GM19351 (cell line): ENCODE measurements at regions not wholly inside any gene's neighbourhood (a gene's known extent, or its start where the extent isn't known, plus 50 kb on each side); places are given as distances from the start of the nearest gene placed in this dataset.

ENCODE experiments used
- ATAC-seq: cut with Tn5 transposase; IDR thresholded peaks from one replicate; pipeline ENCODE4 v1.9.1; 2021; ENCODE audit warnings: mild to moderate bottlenecking, moderate library complexity; ENCODE audit not compliant: unreplicated experiment

DNA sequence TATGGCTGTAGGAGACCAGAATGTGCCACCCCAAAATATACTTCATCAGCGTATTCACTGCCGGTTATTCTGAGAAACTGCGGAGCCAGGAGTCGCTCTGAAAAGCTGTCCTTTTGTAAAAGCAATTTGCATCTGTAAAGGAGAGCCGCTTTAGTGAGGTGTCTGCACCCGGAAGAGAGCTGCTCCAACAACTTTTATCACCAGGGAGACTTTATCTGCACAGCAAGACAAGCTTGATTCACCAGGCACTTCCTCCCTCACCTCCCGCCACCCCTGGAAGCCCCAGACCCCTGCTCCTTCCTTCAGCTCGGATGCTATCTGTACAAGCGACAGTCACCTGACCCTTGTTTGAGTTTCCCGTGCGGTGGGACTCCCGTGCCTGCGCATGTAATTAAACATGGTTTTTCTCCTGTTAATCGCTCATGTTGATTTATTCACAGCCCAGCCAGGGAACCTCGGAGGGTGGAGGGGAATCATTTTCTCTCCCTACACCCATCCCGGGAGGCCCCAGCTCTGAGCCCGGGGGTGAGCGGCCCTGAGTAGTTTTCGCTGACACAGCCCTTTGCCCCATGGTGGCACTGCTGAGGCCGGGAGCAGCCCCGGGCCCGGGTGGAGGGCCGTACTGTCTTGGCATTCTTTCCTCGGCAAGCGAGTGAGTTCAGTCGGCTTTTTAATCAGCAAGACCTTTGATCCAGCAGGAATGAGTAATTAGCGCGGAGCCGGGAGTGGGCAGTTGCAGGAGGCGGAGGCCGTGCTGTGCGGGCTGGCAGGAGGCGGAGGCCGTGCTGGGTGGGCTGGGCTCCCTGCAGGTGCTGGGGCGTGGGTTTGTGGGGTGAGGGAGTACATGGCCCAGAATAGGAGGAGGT lies 222.7 kb upstream of the CIBAR2 start:
- no peak for ATAC-seq

DNA sequence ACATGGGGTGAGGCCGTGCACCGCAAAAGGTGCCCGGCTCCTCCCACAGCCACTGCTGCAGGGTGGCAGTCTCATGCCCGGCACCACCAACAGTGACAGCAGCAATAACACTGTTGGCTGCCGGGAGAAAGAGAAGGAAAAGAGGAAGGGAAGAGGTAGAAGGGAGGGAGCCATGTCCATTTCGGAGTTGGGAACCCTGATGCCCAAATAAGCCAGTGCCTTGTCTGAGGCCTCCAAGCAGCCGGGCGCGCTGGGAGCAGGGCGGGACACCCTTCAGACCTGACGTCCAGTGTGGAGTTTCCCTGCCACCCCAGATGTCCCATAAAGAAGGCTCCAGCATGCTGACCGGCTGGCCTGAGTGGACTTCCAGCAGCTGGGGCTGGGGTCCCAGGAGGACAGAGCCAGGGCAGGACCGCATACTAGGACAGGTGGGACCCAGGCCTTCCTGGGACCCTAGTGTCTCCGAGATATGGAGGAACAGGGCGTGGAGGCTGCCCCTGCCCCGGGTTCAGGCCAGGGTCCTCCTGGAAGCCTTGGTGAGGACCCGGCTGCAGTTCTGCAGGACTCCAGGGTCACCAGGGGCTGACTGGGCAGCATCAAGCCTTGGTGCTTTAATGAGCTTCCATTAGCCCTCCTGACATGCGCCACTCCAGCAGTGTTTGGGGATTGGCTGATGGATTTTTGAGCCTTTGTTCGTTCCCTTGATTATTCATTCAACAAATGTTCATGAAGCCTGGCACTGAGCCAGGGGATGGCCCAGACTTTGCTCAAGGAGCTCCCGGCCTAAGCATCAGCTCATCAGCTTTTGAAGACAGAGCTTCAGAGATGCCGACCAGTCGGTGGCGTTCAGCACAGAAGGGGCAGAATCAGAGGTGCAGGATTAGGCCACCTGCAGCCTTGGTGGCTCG lies 223.6 kb upstream of the CIBAR2 start:
- ATAC-seq = no peak

DNA sequence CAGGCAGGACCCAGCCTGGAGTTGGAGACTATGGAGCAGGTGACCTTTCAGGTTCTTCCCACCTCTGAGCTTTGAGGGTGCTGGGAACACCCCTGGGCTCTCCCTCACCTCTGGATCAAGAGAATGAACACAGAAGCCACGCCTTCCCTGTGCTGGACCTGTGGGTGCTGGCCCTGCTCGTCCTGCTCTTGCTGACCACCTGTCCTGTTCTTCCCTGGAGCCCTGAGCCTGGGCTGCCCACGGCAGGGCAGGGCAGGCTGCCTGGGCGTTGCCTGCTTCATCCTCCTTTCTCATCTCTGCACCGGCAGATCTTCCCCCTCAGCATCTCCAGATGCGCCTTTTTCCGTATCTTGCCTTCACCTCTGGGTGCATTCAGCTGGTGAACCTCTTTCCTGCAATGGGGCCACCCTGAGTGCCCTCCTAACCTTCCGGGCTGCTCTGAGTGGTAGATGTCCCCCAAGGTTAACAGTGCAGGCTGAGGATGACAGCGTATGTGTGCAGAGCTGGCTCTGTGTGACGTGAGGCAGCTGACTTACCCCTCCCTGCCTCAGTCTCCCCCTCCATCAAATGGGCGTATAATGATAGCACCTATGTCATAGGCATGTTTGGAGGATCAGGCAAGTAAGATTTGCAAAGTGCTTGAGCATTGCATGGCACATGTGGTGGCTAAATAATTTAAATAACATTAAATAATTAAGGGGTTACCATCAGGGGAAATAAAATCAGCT lies 225.8 kb upstream of the CIBAR2 start:
- ATAC-seq = no peak

DNA sequence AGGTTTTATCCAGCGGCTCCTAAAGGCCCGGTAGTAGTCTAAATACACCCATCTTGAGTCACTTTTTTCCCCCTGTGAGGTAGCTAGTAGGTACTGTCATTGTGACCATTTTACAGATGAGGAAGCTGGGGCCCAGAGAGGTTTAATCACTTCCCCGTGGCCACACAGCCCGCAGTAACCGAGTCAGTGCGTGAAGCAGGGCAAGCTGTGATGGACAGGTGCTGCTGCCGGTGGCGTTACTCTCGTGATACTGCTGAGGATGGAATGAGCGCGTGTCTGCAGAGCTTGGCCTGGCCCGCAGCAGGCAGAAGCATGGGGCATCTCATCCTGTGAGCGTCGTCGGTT lies 226.3 kb upstream of the CIBAR2 start:
- no peak for ATAC-seq

DNA sequence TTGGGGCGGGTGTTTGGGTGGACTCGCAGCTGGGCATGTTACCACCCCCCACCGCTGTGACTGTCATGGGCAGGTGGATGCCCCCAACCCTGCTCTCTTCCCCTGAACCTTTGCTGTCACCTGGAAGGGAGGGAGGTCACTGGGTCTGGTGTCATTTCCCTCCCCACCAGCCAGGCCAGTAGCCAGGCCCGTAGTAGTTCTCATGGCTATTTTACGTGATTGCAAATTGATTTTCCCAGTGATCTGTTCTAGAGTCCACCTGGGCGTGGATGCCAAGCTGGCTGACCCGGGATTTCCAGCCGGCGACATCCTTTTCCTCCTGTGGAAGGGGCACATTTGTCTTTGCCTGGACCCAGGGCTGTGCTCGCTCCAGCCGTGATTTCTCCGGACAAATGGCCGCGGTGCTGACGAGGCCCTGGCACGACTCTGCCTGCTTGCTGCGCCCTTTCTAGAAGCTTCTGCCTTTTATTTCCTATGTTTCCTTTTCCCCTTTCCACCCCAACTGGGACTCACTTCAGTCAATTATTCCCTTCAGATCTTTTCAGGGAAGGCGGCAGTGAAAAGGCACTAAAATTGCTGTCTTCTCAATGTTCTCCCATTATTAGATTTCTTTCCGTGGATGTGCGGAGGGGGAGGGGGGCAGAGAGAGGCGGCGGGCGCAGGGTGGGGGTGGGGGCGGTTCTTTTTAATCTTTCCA lies 226.9 kb upstream of the CIBAR2 start:
- no peak for ATAC-seq

DNA sequence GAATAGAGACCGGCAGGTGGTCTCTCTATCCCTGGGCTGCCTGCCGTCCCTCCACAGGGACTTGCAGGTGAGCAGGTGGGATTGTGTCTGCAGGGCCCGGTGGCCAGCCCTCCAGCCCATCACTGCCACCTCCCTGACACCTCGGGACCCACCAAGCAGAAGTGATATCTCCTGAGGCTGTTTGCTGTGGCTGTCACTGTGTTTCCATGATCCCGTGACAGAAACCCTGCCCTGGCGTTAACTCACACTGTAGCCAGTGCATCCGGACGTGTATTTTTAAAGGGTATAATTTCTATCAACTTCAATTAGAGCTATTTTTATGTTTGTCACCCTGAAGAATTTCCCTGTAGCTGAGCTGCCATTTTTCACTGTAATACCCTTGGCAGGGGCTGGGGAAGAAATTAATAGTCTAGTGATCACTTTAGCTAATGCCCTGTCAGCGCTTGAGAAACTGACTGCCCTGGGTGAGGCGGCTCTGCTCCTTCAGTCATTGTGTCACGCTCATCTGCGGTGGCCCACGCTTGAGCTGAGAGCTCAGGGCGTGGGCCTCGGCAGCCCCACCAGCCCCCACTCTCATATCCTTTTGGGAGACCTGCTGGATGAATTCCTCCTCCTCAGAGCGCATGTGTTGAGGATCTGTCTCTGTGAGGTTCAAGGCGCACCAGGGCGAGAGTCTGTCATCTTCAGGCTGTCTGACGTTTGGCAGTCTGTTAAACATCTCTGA lies 229.9 kb upstream of the CIBAR2 start:
- no peak for ATAC-seq

DNA sequence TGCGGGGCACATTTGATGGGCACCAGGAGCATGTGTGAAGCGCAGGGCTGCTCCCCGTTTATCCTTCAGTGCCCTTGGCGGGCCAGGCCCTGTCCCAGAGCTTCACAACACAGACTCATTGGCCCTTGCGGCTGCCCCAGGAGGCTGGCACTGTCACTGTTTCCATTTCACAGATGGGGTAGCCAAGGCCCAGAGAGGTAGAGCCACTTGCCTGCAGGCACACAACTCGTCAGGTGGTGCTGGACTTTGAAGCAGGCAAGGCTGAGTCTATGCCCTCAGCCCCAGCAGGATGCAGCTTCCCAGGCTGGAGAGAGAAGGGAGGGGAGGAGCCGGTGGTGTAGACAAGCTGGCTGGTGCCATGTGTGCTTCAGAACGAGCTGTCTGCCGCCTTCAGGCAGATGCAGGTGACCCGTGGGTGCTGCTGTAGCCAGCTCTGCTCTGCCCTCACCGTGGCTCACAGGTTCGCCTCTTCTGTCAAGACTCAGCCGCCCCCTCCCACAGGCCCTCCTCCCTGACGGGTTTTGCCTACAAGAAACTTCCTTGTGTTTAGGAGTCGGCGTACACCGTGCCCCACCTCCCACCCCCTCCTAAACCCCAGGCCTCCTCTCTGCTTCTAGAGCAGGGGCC lies 232.3 kb upstream of the CIBAR2 start:
- no peak for ATAC-seq

DNA sequence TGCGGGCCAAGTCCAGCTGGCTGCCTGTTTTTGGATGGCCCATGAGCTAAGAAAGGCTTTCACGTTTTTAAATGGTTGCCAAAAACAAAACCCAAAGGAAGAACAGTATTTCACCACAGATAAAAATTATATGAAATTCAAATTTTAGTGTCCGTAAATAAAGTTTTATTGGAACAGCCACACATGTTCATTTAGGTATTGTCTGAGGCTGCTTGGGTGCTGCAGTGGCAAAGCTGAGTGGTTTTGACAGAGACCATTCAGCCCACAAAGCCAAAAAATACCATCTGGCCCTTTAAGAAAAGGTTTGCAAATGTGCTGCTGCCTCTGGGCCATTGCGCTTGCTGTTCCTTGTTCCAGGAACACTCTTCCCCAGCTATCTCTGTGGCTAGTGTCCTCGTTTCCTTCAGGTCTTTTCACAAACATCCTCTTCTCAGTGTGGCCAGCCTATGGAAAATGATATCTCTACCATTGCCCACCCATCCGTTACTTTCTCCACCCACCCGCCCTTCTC lies 232.9 kb upstream of the CIBAR2 start:
- ATAC-seq = no peak

DNA sequence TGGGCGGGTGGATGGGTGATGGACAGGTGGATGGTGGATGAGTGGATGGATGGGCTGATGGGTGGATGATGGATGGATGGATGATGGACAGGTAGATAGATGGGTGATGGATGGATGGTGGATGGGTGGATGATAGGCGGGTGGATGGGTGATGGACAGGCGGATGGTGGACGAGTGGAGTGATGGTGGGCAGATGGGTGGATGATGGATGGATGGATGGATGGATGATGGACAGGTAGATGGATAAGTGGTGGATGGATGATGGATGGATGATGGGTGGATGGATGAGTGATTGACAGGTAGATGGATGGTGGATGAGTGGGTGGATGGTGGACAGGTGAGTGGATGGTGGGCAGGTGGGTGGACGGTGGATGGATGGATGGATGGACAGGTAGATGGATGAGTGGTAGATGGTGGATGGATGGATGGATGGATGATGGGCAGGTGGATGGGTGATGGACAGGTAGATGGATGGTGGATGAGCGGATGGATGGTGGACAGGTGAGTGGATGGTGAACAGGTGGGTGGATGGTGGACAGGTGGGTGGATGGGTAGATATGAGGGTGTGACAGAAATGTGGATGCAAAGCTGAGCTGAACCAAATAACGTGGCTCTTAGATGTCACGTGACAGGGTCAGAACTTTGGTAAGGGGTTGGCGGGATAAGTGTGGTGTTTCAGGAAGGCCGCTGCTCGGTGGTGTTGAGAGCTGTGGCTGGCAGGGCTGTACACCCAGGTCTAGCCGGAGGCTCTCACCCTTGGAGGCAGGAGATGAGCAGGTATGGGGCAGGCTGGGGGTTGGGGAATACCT lies 234.3 kb upstream of the CIBAR2 start:
- ATAC-seq = no peak

DNA sequence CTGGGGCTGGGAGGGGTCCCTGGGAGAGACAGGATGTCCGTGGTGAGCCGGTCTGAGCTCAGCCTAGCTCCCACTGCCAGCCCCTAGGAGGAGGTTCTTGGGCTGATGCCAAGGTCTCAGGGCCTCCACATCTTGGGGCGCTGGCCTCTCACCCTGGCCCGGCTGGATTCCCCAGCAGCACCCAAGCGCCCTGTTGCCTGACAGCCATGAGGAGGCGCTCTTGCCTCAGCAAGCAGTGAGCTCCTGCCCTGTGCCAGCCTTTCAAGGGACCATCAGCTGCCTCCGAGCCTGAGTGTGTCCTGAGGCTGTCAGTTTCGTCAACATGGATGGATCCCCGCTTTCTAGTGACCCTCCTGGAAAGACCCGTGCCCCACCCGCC lies 234.9 kb upstream of the CIBAR2 start:
- ATAC-seq = no peak

DNA sequence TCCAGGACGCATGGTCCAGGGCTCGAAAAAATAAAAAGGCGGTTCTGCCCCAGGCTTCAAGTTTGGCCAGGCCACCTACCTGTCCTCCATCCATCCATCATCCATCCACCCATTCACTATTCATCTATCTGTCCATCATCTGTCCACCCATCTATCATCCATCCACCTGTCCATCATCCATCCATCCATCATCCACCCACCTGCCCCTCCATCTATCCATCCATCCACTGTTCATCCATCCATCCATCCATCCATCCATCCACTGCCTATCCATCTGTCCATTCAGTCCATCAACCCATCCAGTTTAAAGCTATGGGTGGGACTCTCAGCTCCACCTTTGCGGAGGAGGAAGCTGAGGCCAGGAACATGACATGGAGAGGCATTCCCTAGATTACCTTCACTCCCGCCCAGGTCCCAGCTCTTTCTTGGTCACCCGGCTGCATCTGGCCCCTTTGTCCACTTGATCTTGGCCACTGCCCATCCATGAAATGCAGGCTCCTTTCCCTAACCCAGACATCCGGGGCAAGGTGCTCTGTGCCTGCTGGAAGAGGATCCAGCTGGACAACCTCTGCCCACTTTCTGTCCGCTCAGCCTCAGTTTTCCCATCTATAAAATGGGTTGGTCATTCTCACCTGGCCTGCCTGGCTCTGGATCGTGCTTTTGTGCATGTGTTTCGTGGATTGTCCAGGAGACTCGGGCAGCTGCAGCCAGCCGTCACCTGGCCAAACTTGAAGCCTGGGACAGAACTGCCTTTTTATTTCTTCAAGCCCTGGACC lies 236.0 kb upstream of the CIBAR2 start:
- ATAC-seq = no peak

DNA sequence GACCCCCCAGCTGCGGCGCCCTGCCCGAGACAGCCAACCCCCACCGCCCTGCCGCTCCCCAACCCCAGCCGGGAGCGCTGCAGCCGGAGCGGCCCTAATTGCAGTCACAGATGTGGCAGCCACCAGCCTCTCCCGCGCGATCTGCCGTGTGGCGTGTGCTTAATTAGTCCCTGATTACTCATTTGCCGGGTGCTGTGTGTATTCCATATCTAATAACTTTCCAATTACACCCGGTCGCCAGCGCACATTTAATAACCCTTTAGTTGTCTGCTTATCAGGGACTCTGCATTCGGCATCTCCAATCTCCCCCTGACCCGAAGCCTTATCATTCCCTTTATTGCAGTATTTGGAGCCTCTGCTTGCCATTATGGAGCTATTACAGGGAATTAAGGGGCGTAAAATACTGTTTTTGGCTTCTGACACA lies 236.7 kb upstream of the CIBAR2 start:
- no peak for ATAC-seq

DNA sequence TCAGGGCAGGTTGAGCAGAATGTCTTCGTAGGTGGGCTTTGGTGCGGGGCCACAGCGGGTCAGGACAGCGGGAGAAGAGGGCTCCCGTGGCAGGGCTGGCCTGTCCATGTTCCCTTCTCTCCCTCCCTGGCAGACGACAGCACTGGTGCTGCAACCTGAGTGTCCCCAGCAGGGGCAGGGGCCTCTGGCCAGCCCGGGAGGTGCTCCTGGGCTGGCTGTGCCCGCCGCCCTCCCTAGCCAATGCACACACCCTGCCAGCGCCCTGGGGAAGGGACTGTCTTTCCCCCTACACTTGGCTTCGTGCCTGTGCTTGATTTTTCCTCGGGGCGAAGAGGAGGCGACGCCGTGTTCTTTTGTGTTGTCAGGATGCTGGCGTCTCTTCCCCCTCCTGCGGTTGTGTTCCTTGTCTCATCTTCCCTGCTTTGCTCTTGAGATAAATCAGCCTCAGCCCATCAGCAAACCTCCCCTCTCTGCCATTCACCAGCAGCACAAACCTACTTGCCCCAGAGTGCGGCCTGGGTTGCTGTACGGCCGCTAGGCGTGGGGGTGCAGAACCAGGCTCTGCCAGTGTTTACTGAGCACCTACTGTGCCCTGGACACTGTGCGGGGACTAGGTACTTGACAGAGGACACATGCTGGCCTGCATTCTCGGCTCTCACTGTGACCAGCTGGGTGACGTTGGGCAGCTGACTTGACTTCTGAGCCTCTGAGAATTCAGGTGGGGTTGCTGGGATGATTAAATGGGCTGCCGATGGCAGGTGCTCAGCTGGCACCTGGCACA lies 237.3 kb upstream of the CIBAR2 start:
- ATAC-seq = no peak

DNA sequence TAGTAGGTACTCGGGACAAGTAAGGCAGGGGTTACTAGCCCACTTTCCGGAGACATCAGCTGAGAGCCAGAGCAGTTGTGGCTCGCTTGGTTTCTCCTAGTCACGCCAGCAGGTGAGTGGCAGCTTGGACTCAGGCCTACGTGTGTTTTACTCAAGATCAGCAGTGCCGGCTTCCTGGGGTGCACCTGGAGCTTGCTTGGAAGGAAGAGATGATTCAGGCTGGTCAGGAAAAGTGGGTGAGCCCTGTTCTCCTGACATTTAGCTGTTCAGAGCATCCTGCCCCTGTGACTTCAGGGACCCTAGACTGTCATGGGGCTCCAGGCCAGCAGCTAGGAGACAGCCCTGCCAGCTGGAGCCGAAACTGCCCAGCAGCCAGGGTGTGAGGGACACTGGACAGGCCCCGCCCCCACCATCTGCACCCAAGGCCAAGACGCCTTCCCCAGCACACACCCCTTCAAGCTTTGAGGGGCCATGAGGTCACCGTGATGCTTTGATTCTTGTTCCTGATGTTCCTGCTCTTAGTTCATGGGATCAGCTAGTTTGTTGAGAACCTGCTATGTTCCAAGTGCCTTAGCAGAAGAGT lies 238.0 kb upstream of the CIBAR2 start:
- ATAC-seq = no peak

DNA sequence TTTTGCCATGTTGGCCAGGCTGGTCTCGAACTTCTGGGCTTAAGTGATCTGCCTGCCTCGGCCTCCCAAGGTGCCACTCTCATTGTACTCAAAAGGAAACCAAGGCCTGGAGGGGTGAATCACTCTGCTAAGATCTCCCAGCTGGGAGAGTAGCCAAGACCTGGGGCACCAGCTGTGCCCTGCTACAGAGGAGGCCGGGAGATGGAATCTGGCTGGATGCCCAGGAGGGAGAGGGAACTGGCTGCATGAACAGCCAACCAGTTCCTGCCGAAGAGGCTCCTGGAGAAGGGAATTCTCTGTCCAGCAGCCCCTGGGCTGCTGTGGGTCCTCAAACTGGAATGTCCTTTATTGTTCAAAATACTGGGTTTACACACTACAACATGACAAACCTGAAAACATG lies 238.7 kb upstream of the CIBAR2 start:
- ATAC-seq = no peak

DNA sequence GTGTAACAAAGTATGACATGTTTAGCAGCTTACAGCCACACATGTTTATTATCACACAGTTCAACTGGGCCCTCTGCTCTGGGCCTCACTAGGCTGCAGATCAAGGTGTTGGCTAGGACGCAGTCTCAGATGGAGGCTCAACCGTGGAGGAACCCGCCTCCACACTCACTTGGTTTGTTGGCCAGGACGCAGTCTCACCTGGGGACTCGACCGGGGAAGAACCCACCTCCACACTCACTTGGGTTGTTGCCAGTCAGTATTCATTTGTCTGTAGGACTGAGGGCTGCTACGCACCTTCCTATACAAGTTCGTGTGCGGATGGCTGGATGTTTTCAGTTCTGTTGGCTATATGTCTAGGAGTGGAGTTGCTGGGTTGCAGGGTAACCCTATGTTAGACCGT lies 240.7 kb upstream of the CIBAR2 start:
- no peak for ATAC-seq
